Mesenteric fat pad (tissue), 1 donor: ENCODE measurements at regions not wholly inside any gene's neighbourhood (a gene's known extent, or its start where the extent isn't known, plus 50 kb on each side); places are given as distances from the start of the nearest gene placed in this dataset.
"Not testable (repeated sequence)": the region's sequence is repeated elsewhere in the genome, so short reads cannot be mapped to it uniquely, and the experiment has no call there.

ENCODE experiments used
- DNase-seq: peaks from one replicate; pipeline ENCODE4 v3.0.0-alpha.2; 2020; ENCODE audit warnings: low spot score
- donor health status: DM: yes; HTN: yes; CAD: no.

- DNase-seq = not testable (repeated sequence)
Measured at GRCh38 chr13:21261487-21262216, 85.2 kb downstream of the MRPL57 start.

- DNase-seq = not testable (repeated sequence)
Measured at GRCh38 chr13:21263909-21264308, 87.5 kb downstream of the MRPL57 start.

- DNase-seq = not testable (repeated sequence)
Measured at GRCh38 chr13:21268485-21268884, 92.0 kb downstream of the MRPL57 start.

GRCh38 chr13:21272439-21272838 lies 96.0 kb downstream of the MRPL57 start:
- not testable (repeated sequence) for DNase-seq

- DNase-seq = not testable (repeated sequence)
Measured at GRCh38 chr13:21274457-21274856, 98.0 kb downstream of the MRPL57 start.

GRCh38 chr13:21282065-21282464 lies 105.6 kb downstream of the MRPL57 start:
- no peak for DNase-seq

GRCh38 chr13:21287331-21287907 lies 111.0 kb downstream of the MRPL57 start:
- DNase-seq = no peak

- no peak for DNase-seq
Measured at GRCh38 chr13:21289475-21289874, 113.0 kb downstream of the MRPL57 start.

- DNase-seq = not testable (repeated sequence)
Measured at GRCh38 chr13:21290442-21291002, 114.1 kb downstream of the MRPL57 start.

- DNase-seq = no peak
Measured at GRCh38 chr13:21291840-21292239, 115.4 kb downstream of the MRPL57 start.

GRCh38 chr13:21296991-21297390 lies 120.5 kb downstream of the MRPL57 start:
- not testable (repeated sequence) for DNase-seq

- DNase-seq = no peak
Measured at GRCh38 chr13:21297447-21297846, 121.0 kb downstream of the MRPL57 start.

- DNase-seq = peak; percentile 93
Measured at GRCh38 chr13:21297914-21298831, 121.7 kb downstream of the MRPL57 start.

GRCh38 chr13:21304256-21304655 lies 127.8 kb downstream of the MRPL57 start:
- no peak for DNase-seq

GRCh38 chr13:21306300-21307073 lies 130.0 kb downstream of the MRPL57 start:
- not testable (repeated sequence) for DNase-seq

- not testable (repeated sequence) for DNase-seq
Measured at GRCh38 chr13:21307158-21307557, 130.7 kb downstream of the MRPL57 start.

- DNase-seq = no peak
Measured at GRCh38 chr13:21308906-21309305, 132.4 kb downstream of the MRPL57 start.

GRCh38 chr13:21309542-21310172 lies 133.2 kb downstream of the MRPL57 start:
- DNase-seq = no peak

GRCh38 chr13:21310220-21310619 lies 133.8 kb downstream of the MRPL57 start:
- no peak for DNase-seq

GRCh38 chr13:21314976-21315375 lies 138.5 kb downstream of the MRPL57 start:
- not testable (repeated sequence) for DNase-seq
